ENCODE measurements at regions not wholly inside any gene's neighbourhood (a gene's known extent, or its start where the extent isn't known, plus 50 kb on each side); places are given as distances from the start of the nearest gene placed in this dataset.

GRCh38 chr2:64751286-64752260 lies 97.9 kb upstream of the SERTAD2 start:
- peak overlapping the region; percentile 55 for H3K4me3 ChIP-seq (ENCODE audit: severe bottlenecking)
- peak overlapping the region; percentile 87 for H3K27ac ChIP-seq (ENCODE audit: poor library complexity, severe bottlenecking)
- no peaks in the 10 kb centered on the region for H3K9me3 ChIP-seq (ENCODE audit: severe bottlenecking)
- DNase-seq (ENCODE audit: low spot score) (peak; percentile 98), ATAC-seq (ENCODE audit: low read depth) (peak; percentile 84)
- H3K4me1 ChIP-seq (ENCODE audit: insufficient read depth, poor library complexity, severe bottlenecking) = peaks cover 25% of the 10 kb centered on the region
- no peaks in the 10 kb centered on the region for H3K27me3 ChIP-seq (ENCODE audit: insufficient read depth, poor library complexity, severe bottlenecking)
- TF ChIP-seq CTCF (IDR thresholded peaks at IDR 0.05; ENCODE audit: poor library complexity, severe bottlenecking) = no peak
- no peaks in the 10 kb centered on the region for H3K36me3 ChIP-seq (ENCODE audit: low read depth)

GRCh38 chr2:64753399-64753798 lies 99.7 kb upstream of the SERTAD2 start:
- TF ChIP-seq CTCF (IDR thresholded peaks at IDR 0.05; ENCODE audit: poor library complexity, severe bottlenecking) = no peak
- Histone ChIP-seq H3K27me3 (ENCODE audit: insufficient read depth, poor library complexity, severe bottlenecking) (no peaks in the 10 kb centered on the region), H3K36me3 (ENCODE audit: low read depth) (no peaks in the 10 kb centered on the region), H3K27ac (ENCODE audit: poor library complexity, severe bottlenecking) (peak overlapping the region; percentile 87), H3K9me3 (ENCODE audit: severe bottlenecking) (no peaks in the 10 kb centered on the region), H3K4me3 (ENCODE audit: severe bottlenecking) (no peak overlapping the region), H3K4me1 (ENCODE audit: insufficient read depth, poor library complexity, severe bottlenecking) (peaks cover 25% of the 10 kb centered on the region)
- DNase-seq (ENCODE audit: low spot score) = no peak
- no peak for ATAC-seq (ENCODE audit: low read depth)

GRCh38 chr2:64754570-64754969 lies 100.9 kb upstream of the SERTAD2 start:
- Histone ChIP-seq H3K9me3 (ENCODE audit: severe bottlenecking) (no peaks in the 10 kb centered on the region), H3K4me1 (ENCODE audit: insufficient read depth, poor library complexity, severe bottlenecking) (peaks cover 18% of the 10 kb centered on the region), H3K4me3 (ENCODE audit: severe bottlenecking) (no peak overlapping the region), H3K36me3 (ENCODE audit: low read depth) (no peaks in the 10 kb centered on the region), H3K27me3 (ENCODE audit: insufficient read depth, poor library complexity, severe bottlenecking) (no peaks in the 10 kb centered on the region), H3K27ac (ENCODE audit: poor library complexity, severe bottlenecking) (no peak overlapping the region)
- ATAC-seq (ENCODE audit: low read depth) (no peak), DNase-seq (ENCODE audit: low spot score) (no peak)
- no peak for TF ChIP-seq CTCF (IDR thresholded peaks at IDR 0.05; ENCODE audit: poor library complexity, severe bottlenecking)

- no peak for TF ChIP-seq CTCF (IDR thresholded peaks at IDR 0.05; ENCODE audit: poor library complexity, severe bottlenecking)
- ATAC-seq (ENCODE audit: low read depth) = no peak
- H3K36me3 ChIP-seq (ENCODE audit: low read depth) = no peaks in the 10 kb centered on the region
- no peak overlapping the region for H3K27ac ChIP-seq (ENCODE audit: poor library complexity, severe bottlenecking)
- no peak for DNase-seq (ENCODE audit: low spot score)
- no peak overlapping the region for H3K4me3 ChIP-seq (ENCODE audit: severe bottlenecking)
- H3K9me3 ChIP-seq (ENCODE audit: severe bottlenecking) = no peaks in the 10 kb centered on the region
- H3K27me3 ChIP-seq (ENCODE audit: insufficient read depth, poor library complexity, severe bottlenecking) = no peaks in the 10 kb centered on the region
- peaks cover 14% of the 10 kb centered on the region for H3K4me1 ChIP-seq (ENCODE audit: insufficient read depth, poor library complexity, severe bottlenecking)
Measured at GRCh38 chr2:64757126-64757525, 103.4 kb upstream of the SERTAD2 start.

- no peak for ATAC-seq (ENCODE audit: low read depth)
- Histone ChIP-seq H3K9me3 (ENCODE audit: severe bottlenecking) (no peaks in the 10 kb centered on the region), H3K27ac (ENCODE audit: poor library complexity, severe bottlenecking) (no peak overlapping the region), H3K27me3 (ENCODE audit: insufficient read depth, poor library complexity, severe bottlenecking) (no peaks in the 10 kb centered on the region), H3K36me3 (ENCODE audit: low read depth) (no peaks in the 10 kb centered on the region), H3K4me3 (ENCODE audit: severe bottlenecking) (no peak overlapping the region), H3K4me1 (ENCODE audit: insufficient read depth, poor library complexity, severe bottlenecking) (no peaks in the 10 kb centered on the region)
- no peak for DNase-seq (ENCODE audit: low spot score)
- no peak for TF ChIP-seq CTCF (IDR thresholded peaks at IDR 0.05; ENCODE audit: poor library complexity, severe bottlenecking)
Measured at GRCh38 chr2:64760128-64760527, 106.4 kb upstream of the SERTAD2 start.
